ENCODE measurements at regions not wholly inside any gene's neighbourhood (a gene's known extent, or its start where the extent isn't known, plus 50 kb on each side); places are given as distances from the start of the nearest gene placed in this dataset.

GRCh38 chr10:59505926-59506325 lies 143.6 kb upstream of the FAM13C start:
- no peak overlapping the region for H3K27ac ChIP-seq (ENCODE audit: low read depth, low read length)

GRCh38 chr10:59499460-59499859 lies 137.1 kb upstream of the FAM13C start:
- H3K4me1 ChIP-seq (ENCODE audit: insufficient read depth, low read length) = no peaks in the 10 kb centered on the region
- H3K9ac ChIP-seq (ENCODE audit: low read length) = no peak overlapping the region
- no peaks in the 10 kb centered on the region for H3K9me3 ChIP-seq (ENCODE audit: low read length)
- no peaks in the 10 kb centered on the region for H3K36me3 ChIP-seq (ENCODE audit: insufficient read depth, low read length)
- no peak overlapping the region for H3K27ac ChIP-seq (ENCODE audit: low read depth, low read length)
- no peak overlapping the region for H3K4me3 ChIP-seq (ENCODE audit: low read depth in 1 of 2, low read length in 2 of 2)
- H3K27me3 ChIP-seq (ENCODE audit: control insufficient read depth in 1 of 2, insufficient read depth in 2 of 2, low read length in 2 of 2) = no peaks in the 10 kb centered on the region

More at GRCh38 chr10:59505926-59506325, 143.6 kb upstream of the FAM13C start:
- Histone ChIP-seq H3K36me3 (ENCODE audit: insufficient read depth, low read length) (no peaks in the 10 kb centered on the region), H3K9ac (ENCODE audit: low read length) (no peak overlapping the region), H3K27me3 (ENCODE audit: control insufficient read depth in 1 of 2, insufficient read depth in 2 of 2, low read length in 2 of 2) (no peaks in the 10 kb centered on the region), H3K4me3 (ENCODE audit: low read depth in 1 of 2, low read length in 2 of 2) (no peak overlapping the region), H3K4me1 (ENCODE audit: insufficient read depth, low read length) (no peaks in the 10 kb centered on the region), H3K9me3 (ENCODE audit: low read length) (no peaks in the 10 kb centered on the region)

GRCh38 chr10:59493017-59493416 lies 130.7 kb upstream of the FAM13C start:
- no peak overlapping the region for H3K27ac ChIP-seq (ENCODE audit: low read depth, low read length)
- no peaks in the 10 kb centered on the region for H3K27me3 ChIP-seq (ENCODE audit: control insufficient read depth in 1 of 2, insufficient read depth in 2 of 2, low read length in 2 of 2)
- no peak overlapping the region for H3K9ac ChIP-seq (ENCODE audit: low read length)
- no peak overlapping the region for H3K4me3 ChIP-seq (ENCODE audit: low read depth in 1 of 2, low read length in 2 of 2)
- no peaks in the 10 kb centered on the region for H3K36me3 ChIP-seq (ENCODE audit: insufficient read depth, low read length)
- H3K4me1 ChIP-seq (ENCODE audit: insufficient read depth, low read length) = no peaks in the 10 kb centered on the region
- no peaks in the 10 kb centered on the region for H3K9me3 ChIP-seq (ENCODE audit: low read length)

- no peak overlapping the region for H3K27ac ChIP-seq (ENCODE audit: low read depth, low read length)
- no peaks in the 10 kb centered on the region for H3K9me3 ChIP-seq (ENCODE audit: low read length)
- H3K9ac ChIP-seq (ENCODE audit: low read length) = no peak overlapping the region
- no peaks in the 10 kb centered on the region for H3K4me1 ChIP-seq (ENCODE audit: insufficient read depth, low read length)
- H3K27me3 ChIP-seq (ENCODE audit: control insufficient read depth in 1 of 2, insufficient read depth in 2 of 2, low read length in 2 of 2) = no peaks in the 10 kb centered on the region
- H3K36me3 ChIP-seq (ENCODE audit: insufficient read depth, low read length) = no peaks in the 10 kb centered on the region
- H3K4me3 ChIP-seq (ENCODE audit: low read depth in 1 of 2, low read length in 2 of 2) = no peak overlapping the region
Observed at GRCh38 chr10:59479426-59479825, 117.1 kb upstream of the FAM13C start.

GRCh38 chr10:59470570-59470969 lies 108.2 kb upstream of the FAM13C start:
- Histone ChIP-seq H3K4me1 (ENCODE audit: insufficient read depth, low read length) (no peaks in the 10 kb centered on the region), H3K4me3 (ENCODE audit: low read depth in 1 of 2, low read length in 2 of 2) (no peak overlapping the region), H3K27me3 (ENCODE audit: control insufficient read depth in 1 of 2, insufficient read depth in 2 of 2, low read length in 2 of 2) (no peaks in the 10 kb centered on the region), H3K9ac (ENCODE audit: low read length) (no peak overlapping the region), H3K9me3 (ENCODE audit: low read length) (no peaks in the 10 kb centered on the region), H3K27ac (ENCODE audit: low read depth, low read length) (no peak overlapping the region), H3K36me3 (ENCODE audit: insufficient read depth, low read length) (no peaks in the 10 kb centered on the region)

GRCh38 chr10:59465088-59465487 lies 102.7 kb upstream of the FAM13C start:
- Histone ChIP-seq H3K27me3 (ENCODE audit: control insufficient read depth in 1 of 2, insufficient read depth in 2 of 2, low read length in 2 of 2) (no peaks in the 10 kb centered on the region), H3K4me3 (ENCODE audit: low read depth in 1 of 2, low read length in 2 of 2) (no peak overlapping the region), H3K27ac (ENCODE audit: low read depth, low read length) (no peak overlapping the region)

GRCh38 chr10:59464483-59464882 lies 102.1 kb upstream of the FAM13C start:
- H3K9me3 ChIP-seq (ENCODE audit: low read length) = no peaks in the 10 kb centered on the region
- no peak overlapping the region for H3K27ac ChIP-seq (ENCODE audit: low read depth, low read length)
- no peaks in the 10 kb centered on the region for H3K36me3 ChIP-seq (ENCODE audit: insufficient read depth, low read length)
- no peaks in the 10 kb centered on the region for H3K4me1 ChIP-seq (ENCODE audit: insufficient read depth, low read length)
- no peak overlapping the region for H3K9ac ChIP-seq (ENCODE audit: low read length)
- H3K4me3 ChIP-seq (ENCODE audit: low read depth in 1 of 2, low read length in 2 of 2) = no peak overlapping the region
- H3K27me3 ChIP-seq (ENCODE audit: control insufficient read depth in 1 of 2, insufficient read depth in 2 of 2, low read length in 2 of 2) = no peaks in the 10 kb centered on the region

More at GRCh38 chr10:59465088-59465487, 102.7 kb upstream of the FAM13C start:
- H3K4me1 ChIP-seq (ENCODE audit: insufficient read depth, low read length) = no peaks in the 10 kb centered on the region
- no peaks in the 10 kb centered on the region for H3K36me3 ChIP-seq (ENCODE audit: insufficient read depth, low read length)
- no peaks in the 10 kb centered on the region for H3K9me3 ChIP-seq (ENCODE audit: low read length)
- H3K9ac ChIP-seq (ENCODE audit: low read length) = no peak overlapping the region

GRCh38 chr10:59463909-59464308 lies 101.6 kb upstream of the FAM13C start:
- Histone ChIP-seq H3K9ac (ENCODE audit: low read length) (no peak overlapping the region), H3K27ac (ENCODE audit: low read depth, low read length) (no peak overlapping the region), H3K4me1 (ENCODE audit: insufficient read depth, low read length) (no peaks in the 10 kb centered on the region), H3K9me3 (ENCODE audit: low read length) (no peaks in the 10 kb centered on the region), H3K4me3 (ENCODE audit: low read depth in 1 of 2, low read length in 2 of 2) (no peak overlapping the region), H3K27me3 (ENCODE audit: control insufficient read depth in 1 of 2, insufficient read depth in 2 of 2, low read length in 2 of 2) (no peaks in the 10 kb centered on the region), H3K36me3 (ENCODE audit: insufficient read depth, low read length) (no peaks in the 10 kb centered on the region)

- Histone ChIP-seq H3K4me3 (ENCODE audit: low read depth in 1 of 2, low read length in 2 of 2) (no peak overlapping the region), H3K27ac (ENCODE audit: low read depth, low read length) (no peak overlapping the region), H3K9ac (ENCODE audit: low read length) (no peak overlapping the region), H3K4me1 (ENCODE audit: insufficient read depth, low read length) (no peaks in the 10 kb centered on the region), H3K9me3 (ENCODE audit: low read length) (no peaks in the 10 kb centered on the region), H3K36me3 (ENCODE audit: insufficient read depth, low read length) (no peaks in the 10 kb centered on the region), H3K27me3 (ENCODE audit: control insufficient read depth in 1 of 2, insufficient read depth in 2 of 2, low read length in 2 of 2) (no peaks in the 10 kb centered on the region)
Observed at GRCh38 chr10:59460601-59461000, 98.3 kb upstream of the FAM13C start.

GRCh38 chr10:59456199-59456598 lies 93.8 kb upstream of the FAM13C start:
- no peaks in the 10 kb centered on the region for H3K27me3 ChIP-seq (ENCODE audit: control insufficient read depth in 1 of 2, insufficient read depth in 2 of 2, low read length in 2 of 2)

GRCh38 chr10:59454171-59454919 lies 92.0 kb upstream of the FAM13C start:
- Histone ChIP-seq H3K9ac (ENCODE audit: low read length) (no peak overlapping the region), H3K36me3 (ENCODE audit: insufficient read depth, low read length) (no peaks in the 10 kb centered on the region), H3K4me1 (ENCODE audit: insufficient read depth, low read length) (no peaks in the 10 kb centered on the region), H3K4me3 (ENCODE audit: low read depth in 1 of 2, low read length in 2 of 2) (no peak overlapping the region), H3K27ac (ENCODE audit: low read depth, low read length) (no peak overlapping the region), H3K27me3 (ENCODE audit: control insufficient read depth in 1 of 2, insufficient read depth in 2 of 2, low read length in 2 of 2) (no peaks in the 10 kb centered on the region), H3K9me3 (ENCODE audit: low read length) (no peaks in the 10 kb centered on the region)

More at GRCh38 chr10:59456199-59456598, 93.8 kb upstream of the FAM13C start:
- Histone ChIP-seq H3K4me3 (ENCODE audit: low read depth in 1 of 2, low read length in 2 of 2) (no peak overlapping the region), H3K4me1 (ENCODE audit: insufficient read depth, low read length) (no peaks in the 10 kb centered on the region), H3K36me3 (ENCODE audit: insufficient read depth, low read length) (no peaks in the 10 kb centered on the region), H3K27ac (ENCODE audit: low read depth, low read length) (no peak overlapping the region), H3K9me3 (ENCODE audit: low read length) (no peaks in the 10 kb centered on the region), H3K9ac (ENCODE audit: low read length) (no peak overlapping the region)

- no peaks in the 10 kb centered on the region for H3K4me1 ChIP-seq (ENCODE audit: insufficient read depth, low read length)
- no peak overlapping the region for H3K27ac ChIP-seq (ENCODE audit: low read depth, low read length)
- no peak overlapping the region for H3K9ac ChIP-seq (ENCODE audit: low read length)
- no peaks in the 10 kb centered on the region for H3K36me3 ChIP-seq (ENCODE audit: insufficient read depth, low read length)
- no peak overlapping the region for H3K4me3 ChIP-seq (ENCODE audit: low read depth in 1 of 2, low read length in 2 of 2)
- H3K27me3 ChIP-seq (ENCODE audit: control insufficient read depth in 1 of 2, insufficient read depth in 2 of 2, low read length in 2 of 2) = no peaks in the 10 kb centered on the region
- no peaks in the 10 kb centered on the region for H3K9me3 ChIP-seq (ENCODE audit: low read length)
Observed at GRCh38 chr10:59448616-59449015, 86.3 kb upstream of the FAM13C start.

Measured in muscle layer of colon (tissue), 2 donors.